SKM-1 (cell line): ENCODE measurements at regions not wholly inside any gene's neighbourhood (a gene's known extent, or its start where the extent isn't known, plus 50 kb on each side); places are given as distances from the start of the nearest gene placed in this dataset.
"Not testable (repeated sequence)": the region's sequence is repeated elsewhere in the genome, so short reads cannot be mapped to it uniquely, and the experiment has no call there.

Experiments used
- DNase-seq: peaks from one replicate; lab custom pipeline; 2025; ENCODE audit not compliant: unreplicated experiment; lab: John Stamatoyannopoulos, UW

DNA sequence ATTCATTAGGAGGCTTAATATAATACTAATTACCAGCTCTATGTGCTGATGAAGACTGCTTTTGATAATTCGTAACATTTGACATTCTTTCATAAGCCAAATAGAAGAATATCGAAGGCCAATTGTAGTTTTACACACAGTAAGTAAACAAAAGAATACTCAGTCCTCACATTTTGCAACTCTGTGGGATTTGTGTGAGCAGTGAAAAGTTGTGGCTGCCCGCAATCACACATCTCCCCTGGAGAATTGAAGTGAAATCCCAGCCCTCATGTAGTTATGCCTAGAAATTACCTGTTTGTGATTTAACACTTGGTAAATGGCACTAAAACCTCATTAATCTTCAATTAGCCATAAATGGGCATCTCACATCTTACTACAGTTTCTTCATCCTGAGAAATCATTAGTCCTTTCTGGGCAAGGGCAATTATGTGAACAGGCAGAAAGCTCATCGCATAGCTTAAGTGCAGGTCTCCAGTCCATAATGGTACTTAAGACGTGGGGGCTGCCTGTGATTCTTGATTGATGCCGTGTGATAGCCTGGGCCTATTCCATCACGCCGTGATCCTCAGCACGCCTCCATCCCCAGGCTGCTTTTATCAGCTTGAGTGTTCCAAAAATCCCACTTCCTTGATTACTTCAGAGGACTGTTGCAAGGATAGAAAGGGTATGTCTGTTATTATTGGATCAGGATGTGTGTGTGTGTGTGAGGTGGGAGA, 97.9 kb upstream of the METTL14 start:
- DNase-seq: no peak

DNA sequence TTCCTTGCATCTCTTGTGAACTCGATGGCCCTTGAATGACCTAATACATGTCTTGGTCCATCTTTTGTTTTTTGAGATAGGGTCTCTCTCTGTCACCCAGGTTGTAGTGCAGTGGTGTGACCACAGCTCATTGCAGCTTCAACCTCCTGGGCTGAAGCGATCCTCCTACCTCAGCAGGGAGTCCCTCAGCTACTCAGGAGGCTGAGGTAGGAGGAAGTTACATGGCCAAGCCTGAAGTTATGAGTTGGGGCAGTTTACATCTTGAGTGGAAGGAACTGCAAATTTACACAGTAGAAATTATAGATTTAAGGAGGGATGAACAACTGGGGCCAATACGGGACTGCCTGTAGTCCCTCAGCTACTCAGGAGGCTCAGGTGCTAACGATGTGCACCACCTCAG, 97.2 kb upstream of the METTL14 start:
- no peak for DNase-seq

DNA sequence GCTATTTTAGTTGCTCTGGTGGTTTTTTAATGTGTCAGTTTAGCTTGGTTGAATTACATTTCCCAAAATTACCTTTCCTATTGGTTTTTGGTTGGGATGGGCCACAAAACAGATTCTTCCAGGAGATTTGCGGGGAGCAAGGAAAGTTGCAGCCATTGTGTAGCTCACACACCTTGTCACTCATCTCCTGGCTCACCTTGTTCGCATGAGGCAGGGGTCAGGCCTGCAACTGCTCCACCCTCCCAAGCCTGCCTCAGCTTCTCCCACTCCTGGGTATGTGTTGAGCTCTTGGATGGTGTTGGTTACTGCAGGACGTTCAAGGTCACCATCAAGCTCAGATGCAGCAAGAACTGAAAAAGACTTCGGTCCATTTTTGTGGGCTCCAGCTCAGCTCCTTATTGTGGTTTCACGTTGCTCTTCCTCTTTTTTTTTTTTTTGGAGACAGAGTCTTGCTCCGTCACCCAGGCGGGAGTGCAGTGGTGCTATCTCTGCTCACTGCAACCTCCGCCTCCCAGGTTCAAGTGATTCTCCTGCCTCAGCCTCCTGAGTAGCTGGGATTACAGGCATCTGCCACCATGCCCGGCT, 95.6 kb upstream of the METTL14 start:
- DNase-seq: no peak

DNA sequence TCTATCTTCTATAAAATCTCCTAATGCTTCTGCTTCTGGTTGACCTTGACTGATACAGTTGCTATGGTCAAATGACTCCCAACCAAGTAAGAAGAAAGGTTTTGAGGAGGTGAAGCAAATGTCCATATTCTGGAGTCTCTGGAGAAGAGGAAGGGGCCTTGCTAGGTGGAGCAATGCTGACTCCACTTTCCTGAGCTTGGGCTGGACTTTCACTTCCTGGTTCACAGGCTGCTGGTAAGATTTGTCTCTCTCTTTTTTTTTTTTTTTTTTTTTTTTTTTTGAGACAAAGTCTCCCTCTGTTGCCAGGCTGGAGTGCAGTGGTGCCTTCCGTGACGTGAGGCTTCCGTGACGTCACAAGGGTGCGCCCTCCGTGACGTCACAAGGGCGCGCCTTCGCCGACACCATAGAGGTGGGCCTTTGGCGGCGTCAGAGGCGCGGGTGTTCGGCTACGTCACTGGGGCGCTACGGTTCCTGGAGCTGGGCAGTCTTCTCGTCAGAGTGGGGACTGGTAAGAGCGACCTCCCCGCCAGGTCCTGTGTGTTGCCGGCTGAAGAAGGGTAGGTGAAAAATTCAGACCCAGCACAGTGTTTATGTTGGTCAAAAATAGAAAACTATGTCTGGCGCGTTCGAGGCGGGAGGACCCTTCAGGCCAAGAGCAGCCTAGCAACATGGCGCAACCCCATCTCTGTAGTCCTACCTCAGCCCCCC, 93.7 kb upstream of the METTL14 start:
- DNase-seq: peak; percentile 81

DNA sequence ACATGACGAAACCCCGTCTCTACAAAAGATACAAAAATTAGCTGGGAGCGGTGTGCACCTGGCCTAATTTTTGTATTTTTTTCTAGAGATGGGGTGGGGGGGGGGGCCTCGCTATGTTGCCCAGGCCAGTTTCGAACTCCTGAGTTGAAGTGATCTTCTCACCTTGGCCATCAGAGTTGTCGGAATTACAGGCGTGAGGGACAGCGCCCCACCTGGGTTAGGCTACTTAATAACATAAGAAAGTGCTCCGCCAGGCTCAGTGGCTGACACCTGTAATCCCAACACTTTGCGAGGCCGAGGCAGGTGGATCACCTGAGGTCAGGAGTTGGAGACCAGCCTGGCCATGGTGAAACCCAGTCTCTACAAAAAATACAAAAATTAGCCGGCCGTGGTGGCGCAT, 92.9 kb upstream of the METTL14 start:
- DNase-seq: not testable (repeated sequence)

DNA sequence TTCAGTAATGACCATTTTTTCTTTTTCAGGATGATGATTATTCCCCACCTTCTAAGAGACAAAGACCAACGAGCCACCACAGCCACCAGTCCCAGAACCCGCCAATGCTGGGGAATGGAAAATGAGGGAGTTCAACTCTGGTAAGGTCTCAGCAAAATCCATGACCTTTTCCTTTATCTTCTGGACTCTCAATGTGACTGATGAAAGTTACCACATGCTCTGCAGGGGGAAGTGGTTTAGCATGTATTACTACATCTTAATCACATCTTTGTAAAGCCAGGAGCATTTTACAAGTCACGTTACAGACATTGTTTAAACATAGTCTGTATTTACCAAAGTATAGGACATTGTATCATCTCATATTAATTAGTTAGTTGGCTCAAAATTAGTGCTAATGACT, 89.3 kb upstream of the METTL14 start:
- not testable (repeated sequence) for DNase-seq

DNA sequence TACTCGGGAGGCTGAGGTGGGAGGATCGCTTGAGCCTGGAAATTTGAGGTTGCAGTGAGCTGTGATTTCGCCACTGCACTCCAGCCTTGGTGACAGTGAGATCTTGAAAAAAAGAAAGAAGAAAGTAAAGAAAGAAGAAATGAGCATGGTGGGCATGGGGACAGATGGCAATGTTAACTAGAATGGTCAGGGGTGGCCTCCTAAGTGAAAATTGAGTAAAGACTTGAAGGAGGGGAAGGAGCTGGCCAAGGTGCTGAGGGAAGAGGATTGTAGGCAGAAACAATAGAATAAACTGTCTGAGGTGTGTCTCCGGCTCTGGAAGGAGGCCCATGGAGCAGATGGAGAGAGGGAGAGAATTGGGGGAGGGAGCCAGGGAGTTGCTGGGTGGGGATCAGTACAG, 60.1 kb upstream of the METTL14 start:
- DNase-seq: not testable (repeated sequence)

DNA sequence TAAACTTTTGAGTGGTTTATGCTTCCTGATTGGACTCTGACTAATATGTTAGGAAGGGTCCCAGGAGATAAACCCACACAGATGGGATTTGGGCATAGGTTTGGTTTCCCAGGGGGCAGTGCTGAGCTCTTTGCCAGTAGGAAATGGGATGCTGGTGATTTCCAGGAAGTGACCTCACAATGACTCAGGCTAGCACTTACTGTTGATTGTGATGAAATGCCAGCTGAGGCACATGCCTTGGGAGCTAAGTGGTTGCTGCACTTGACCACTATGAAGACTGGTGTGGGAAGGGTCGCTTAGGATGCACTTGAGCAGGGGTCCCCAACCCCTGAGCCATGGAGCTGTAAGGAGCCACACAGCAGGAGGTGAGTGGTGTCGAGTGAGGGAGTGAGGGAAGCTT, 55.5 kb upstream of the METTL14 start:
- DNase-seq: not testable (repeated sequence)

DNA sequence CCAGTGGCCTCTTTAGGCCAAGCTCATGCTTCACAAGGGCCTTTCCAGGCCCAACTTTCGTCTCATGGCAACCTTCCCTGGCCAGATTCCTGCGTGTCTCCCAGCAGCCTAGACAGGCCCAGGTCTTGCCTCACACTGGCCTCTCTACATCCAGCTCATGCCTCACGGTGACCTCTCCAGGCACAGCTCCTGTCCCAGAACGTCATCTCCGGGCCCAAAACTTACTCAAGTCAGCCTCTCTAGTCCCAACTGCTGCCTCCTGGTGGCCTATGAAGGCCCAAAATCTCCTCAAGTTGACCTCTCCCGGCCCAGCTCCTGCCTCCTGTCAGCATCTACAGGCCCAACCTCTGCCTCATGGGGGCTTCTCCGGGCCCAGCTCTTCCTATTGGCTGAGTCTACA, 54.3 kb upstream of the METTL14 start:
- not testable (repeated sequence) for DNase-seq

DNA sequence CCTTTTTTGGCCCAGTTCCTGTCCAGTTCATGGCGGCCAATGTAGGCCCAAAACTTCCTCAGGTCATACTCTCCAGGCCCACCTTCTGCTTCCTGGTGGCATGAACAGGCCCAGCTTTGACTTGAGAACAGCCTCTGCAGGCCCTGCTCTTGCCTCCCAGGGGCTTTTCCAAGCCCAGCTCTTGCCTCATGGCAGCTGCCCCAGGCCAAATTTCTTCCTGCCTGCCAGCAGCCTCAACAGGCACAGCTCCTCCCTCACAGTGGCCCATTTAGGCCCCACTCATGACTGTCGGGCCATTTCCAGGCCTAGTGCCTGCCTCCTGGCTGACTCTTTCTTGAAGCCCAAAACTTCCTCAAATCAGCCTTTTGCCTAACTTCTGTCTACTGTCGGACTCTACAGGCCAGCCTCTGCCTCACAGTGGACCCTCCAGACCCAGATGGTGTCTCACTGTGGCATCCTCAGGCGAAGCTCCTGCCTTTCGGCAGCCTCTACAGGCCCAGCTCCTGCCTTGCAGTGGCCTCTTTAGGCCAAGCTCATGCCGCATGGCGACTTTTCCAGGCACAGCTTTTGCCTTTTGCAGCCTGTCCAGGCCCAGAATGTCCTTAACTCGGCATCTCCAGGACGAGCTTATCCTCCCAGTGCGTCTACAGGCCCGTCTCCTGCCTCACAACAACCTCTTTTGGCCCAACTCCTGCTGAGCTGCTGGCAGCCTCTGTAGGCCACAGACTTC, 53.7 kb upstream of the METTL14 start:
- DNase-seq: not testable (repeated sequence)

DNA sequence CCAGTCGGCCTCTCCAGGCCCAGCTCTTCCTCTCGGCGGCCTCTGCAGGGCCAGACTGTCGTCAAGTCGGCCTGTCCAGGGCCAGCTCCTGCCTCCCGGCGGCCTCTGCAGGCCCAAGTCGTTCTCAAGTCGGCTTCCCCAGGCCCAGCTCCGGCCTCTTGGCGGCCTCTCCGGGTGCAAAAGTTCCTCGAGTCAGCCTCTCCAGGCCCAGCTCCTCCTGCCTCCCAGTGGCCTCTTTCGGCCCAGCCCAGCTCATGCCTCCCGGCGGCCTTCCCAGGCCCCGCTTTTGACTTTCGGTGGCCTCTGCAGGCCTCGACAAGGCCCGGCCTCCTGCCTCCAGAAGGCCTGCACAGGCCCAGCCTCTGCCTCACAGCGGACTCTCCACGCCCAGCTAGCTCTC, 51.7 kb upstream of the METTL14 start:
- DNase-seq: not testable (repeated sequence)

DNA sequence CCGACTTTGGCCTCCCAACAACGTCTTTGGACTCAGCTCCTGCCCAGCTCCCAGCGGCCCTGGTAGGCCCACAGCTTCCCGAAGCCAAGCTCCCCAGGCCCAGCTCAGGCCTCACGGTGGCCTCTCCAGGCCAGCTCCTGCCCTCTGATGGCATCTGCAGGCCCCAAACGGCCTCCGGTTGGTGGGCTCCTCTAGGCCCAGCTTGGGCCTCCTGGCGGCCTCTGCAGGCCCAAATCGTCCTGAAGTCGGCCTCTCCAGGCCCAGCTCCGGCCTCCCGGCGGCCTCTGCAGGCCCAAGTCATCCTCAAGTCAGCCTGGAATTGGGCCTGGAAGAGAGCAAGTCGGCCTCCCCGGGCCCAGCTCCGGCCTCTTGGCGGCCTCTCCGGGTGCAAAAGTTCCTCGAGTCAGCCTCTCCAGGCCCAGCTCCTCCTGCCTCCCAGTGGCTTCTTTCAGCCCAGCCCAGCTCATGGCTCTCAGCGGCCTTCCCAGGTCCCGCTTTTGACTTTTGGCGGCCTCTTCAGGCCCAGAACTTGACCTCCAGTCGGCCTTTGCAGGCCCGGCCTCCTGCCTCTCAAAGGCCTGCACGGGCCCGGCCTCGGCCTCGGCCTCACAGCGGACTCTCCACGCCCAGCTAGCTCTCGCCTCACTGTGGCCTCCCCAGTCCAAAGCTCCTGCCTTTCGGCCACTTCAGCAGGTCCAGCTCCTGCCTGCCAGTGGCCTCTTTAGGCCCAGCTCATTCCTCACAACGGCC, 50.9 kb upstream of the METTL14 start:
- not testable (repeated sequence) for DNase-seq
